ENCODE measurements at regions not wholly inside any gene's neighbourhood (a gene's known extent, or its start where the extent isn't known, plus 50 kb on each side); places are given as distances from the start of the nearest gene placed in this dataset.
"Not testable (repeated sequence)": the region's sequence is repeated elsewhere in the genome, so short reads cannot be mapped to it uniquely, and the experiment has no call there.

DNA sequence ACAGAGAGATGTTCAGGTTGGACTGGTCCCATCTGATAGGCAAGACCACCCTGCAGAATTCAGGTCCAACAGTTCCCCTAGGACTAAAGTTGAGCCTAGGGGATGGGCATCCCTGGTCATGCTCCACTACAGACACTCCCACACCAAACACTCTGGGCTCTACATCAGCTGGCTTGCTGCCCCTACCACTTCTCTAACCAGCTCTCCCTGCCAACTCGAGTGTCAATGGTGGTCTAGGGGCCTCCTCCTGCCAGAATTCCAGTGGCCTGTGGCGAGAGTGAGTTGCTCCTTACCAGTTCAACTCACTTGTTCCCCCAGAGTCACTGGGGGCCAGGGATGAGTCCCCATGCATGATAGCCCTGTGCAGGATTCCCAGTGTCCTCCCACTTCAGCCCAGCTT is 316.2 kb upstream of the PPP2R3A start:
- no peak for DNase-seq

DNA sequence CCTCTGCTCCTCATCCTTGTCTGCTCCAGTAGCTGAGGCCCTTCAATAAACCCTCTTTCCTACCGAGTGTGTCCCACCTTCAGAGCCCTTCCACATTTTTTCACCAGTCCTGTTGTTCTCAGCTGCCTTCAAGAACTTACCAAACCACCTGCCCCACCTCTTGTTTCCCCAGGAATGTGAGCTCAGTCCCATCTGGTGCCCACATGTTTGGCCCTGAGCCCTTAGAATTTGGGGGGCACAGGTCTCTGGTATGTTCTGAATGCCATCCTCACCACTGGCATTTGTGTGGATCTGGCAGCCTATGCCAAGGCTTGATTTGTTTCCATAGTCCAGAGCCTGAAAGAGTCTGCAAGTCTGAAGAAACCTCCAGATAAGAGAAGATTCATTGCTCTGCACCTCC is 315.2 kb upstream of the PPP2R3A start:
- no peak for DNase-seq

DNA sequence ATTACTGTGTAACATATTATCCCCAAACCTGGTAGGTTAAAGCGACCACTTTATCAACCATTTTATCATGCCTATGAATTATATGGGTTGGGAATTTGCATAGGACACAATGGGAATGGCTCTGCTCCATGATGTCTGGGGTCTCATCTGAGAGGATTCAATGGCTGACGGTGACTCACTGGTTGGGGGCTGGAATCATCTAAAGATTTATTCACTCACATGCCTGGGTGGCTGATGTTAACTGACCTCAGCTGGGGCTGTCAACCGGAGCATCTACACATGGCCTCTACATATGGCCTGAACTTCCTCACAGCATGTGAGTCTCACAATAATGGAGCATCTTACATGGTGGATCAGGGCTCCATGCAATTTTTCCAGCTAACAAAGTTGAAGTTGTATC is 313.1 kb upstream of the PPP2R3A start:
- no peak for DNase-seq

DNA sequence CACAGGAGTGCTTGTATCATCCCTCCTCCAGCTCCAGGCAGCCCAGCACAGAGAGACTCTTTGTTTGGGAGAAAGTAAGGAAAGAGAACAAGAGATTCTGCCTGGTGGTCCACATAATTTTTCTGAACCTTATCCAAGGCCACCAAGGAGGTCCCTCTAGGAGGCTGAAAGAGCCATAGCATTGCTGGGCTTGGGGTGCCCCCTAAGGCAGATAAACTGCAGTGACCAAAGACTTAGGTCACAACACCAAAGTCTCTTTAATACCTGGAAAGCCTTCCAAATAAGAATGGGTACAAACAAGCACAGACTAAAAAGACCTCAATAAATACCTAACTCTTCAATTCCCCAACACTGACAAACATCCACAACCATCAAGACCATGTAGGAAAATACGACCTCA is 310.2 kb upstream of the PPP2R3A start:
- no peak for DNase-seq

DNA sequence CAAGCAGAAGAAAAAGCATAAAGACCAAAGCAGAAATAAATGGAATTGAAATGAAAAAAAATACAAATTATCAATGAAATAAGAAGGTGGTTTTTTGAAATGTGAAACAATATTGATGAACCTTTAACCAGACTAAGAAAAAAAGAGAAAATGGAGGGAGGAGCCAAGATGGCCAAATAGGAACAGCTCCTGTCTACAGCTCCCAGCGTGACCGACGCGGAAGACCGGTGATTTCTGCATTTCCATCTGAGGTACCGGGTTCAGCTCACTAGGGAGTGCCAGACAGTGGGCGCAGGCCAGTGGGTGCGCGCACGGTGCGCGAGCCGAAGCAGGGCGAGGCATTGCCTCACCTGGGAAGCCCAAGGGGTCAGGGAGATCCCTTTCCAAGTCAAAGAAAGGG is 307.1 kb upstream of the PPP2R3A start:
- not testable (repeated sequence) for DNase-seq

DNA sequence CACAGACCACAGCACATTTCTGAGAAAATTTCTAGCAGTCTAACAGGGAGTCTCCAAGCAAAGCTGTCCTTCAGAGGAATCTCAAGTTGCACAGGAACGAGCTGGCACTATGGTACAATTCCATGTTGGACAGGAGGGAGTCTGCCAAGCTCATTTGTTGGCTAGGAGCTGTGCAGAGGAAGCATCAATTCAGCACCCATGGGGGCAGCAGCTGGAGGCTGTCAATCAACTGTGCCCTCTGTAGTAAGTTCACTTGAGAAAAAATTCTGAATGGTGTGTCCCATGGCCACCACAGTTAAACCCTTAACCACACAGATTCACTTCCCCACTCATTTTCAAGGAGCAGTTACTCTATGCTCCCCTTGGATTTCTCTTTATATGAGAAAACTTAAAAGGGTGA is 298.5 kb upstream of the PPP2R3A start:
- no peak for DNase-seq

DNA sequence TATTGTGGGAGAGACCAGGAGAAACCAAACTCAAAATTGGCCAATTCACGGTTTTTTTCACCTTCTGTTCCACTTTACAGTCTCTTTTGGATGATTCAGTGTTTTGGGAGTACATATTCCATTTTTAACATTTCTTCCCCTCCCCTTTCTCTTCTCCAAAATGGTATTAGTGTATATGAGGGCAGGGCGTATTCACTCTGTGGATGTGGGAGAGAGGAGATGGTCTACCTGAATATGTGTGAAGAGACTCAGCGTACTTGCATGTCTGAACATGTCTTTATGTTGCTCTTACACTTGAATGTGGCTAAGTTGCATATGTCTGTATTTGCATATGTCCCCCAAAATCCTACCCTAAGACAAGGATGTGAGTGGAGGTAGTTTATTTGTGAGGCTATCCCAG is 291.0 kb upstream of the PPP2R3A start:
- no peak for DNase-seq

DNA sequence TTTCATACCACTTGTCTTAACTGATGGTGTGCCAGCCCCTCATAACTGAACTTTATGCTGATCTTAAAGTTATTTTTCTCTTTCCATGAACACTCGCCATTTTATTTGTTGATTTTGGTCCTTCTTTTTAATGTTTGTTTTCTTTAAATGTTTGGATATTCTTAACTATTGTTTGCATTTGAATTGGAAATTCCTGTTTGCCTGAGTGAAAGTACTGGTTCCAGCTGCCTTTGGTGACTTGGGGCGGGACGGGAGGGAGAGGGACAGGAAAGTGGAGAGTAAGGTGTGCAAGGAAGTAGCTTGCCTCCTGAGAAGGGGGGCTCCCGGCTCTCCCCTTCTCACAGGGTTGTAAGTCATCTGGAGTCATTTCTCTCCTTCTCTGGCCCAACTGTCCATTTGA is 287.1 kb upstream of the PPP2R3A start:
- no peak for DNase-seq

DNA sequence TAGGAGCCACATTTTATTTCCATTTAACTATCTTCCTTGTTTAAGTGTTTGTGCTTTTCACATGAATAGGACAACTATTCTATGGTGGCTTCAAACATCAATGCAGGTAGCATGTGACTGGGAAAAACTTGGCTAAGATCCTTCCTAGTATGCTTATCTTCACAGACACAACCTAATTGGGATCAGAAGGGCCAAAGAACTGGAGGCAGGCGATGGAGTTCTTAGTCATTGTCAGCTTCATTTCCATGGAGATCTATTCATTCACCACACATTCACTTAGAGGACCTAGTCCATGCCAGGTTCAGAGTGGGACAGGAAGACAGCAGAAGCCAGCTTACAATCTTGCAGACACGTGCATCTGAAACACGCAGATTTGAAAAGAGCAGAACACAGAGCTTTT is 277.5 kb upstream of the PPP2R3A start:
- no peak for DNase-seq

DNA sequence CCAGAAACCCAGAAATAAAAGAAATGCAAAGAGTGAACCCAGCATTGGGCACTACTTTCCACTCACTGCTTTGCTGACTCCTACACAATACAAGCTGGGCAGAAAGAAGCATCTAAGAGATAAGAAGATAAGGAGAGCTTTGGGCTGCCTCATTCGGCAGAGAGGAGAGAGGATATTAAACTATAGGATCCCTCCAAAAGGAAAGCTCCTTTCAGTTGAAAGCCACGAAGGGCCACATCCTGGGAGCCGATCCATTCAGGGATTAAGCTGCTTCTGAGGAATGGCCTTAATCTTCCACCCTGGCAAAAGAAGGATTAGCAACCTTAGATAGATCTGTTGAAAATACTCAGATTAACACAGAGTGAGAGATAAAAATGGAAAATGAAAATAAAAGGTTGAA is 274.9 kb upstream of the PPP2R3A start:
- no peak for DNase-seq

DNA sequence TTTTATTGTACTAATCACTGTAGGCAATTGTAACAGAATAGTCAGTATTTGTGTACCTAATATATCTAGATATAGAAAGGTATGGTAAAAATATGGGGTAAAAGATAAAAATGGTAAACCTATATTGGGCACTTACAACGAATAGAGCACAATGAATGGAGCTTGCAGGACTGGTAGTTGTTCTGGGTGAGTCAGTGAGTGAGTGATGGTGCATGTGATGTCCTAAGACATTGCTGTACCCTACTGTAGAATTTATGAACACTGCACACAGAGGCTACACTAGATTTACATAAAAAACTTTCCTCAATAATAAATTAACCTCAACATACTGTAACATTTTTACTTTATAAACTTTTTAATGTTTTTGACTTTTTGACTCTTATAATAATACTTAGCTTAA is 274.3 kb upstream of the PPP2R3A start:
- DNase-seq, result no peak

DNA sequence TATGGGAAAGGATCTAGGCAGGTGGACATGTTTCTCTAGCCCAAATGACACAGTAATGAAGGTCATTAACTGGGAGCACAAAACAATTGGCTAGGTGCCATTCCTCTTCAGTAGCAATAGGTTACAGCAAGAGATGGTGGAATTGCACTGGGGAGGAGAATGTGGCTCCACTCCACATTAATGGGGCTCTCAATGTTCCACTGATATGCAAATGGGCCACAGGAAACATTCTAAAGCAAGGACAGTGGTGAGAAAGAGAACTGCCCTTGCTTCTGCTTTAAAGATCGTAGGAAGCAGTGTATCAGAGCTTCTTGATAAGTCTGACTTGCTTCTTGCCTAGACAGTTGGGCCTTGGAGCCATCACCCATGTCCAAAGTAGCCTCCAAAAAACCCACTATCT is 271.4 kb upstream of the PPP2R3A start:
- DNase-seq, result peak; percentile 93

DNA sequence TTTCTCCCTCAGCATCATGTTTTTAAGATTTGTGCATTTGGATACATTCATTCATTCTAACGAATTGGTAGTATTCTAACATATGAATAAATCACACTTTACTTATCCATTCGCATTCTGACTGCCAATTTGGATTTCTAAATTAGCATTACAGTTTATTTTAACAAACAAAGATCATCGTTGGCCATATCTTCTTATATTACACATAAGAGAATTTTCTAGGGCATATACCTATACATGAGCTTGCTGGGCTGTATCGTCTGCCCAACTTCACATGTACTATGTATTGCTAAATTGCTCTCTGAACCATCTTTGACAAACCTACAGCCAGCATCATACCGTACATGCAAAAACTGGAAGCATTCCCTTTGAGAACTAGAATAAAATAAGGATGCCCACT is 265.8 kb upstream of the PPP2R3A start:
- no peak for DNase-seq

DNA sequence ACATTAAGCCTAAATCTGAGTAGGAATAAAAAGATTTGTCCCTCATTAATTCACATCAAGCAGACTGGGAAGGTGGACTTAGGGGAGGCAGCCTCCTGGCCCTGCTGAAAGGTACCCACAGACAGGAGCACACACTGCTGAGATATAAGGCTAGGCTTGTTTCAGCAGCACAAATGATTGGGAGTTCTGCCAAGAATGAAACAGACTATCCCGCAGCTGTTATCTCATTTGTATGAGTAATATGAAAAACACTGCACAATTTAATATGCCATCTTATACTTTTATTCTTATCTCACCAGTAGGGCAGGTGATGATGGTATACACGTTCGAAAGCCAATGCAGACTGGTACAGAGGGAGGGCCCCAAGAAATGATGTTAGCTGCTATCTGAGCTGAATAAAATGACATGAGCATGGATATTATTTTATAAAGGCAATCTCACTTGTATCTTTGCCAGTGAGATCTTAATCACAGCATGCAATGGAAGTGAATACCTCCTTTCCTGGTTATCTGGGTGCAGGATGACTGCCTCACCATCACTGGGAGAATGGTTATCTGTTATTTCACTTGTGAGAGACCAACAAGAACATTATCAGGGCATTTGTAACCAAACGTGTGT is 258.7 kb upstream of the PPP2R3A start:
- no peak for DNase-seq

DNA sequence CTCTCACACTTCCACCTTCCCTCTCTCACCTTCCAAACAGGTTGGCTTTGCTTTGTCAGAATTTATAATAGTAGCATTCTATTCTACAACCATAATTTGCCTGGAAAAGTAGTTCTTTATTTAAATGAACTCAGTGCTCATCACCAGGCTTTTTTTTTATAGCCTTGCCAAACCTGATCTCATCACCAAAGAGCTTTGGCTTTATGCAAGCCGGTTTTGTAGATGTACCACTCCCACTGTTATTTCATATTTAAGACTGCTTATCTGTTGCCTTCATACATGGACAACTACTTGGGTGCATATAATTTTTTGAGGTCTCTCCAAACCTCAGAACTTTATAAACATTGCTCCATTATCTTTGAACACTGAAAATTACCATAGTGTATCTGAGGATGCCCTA is 246.1 kb upstream of the PPP2R3A start:
- DNase-seq, result no peak

DNA sequence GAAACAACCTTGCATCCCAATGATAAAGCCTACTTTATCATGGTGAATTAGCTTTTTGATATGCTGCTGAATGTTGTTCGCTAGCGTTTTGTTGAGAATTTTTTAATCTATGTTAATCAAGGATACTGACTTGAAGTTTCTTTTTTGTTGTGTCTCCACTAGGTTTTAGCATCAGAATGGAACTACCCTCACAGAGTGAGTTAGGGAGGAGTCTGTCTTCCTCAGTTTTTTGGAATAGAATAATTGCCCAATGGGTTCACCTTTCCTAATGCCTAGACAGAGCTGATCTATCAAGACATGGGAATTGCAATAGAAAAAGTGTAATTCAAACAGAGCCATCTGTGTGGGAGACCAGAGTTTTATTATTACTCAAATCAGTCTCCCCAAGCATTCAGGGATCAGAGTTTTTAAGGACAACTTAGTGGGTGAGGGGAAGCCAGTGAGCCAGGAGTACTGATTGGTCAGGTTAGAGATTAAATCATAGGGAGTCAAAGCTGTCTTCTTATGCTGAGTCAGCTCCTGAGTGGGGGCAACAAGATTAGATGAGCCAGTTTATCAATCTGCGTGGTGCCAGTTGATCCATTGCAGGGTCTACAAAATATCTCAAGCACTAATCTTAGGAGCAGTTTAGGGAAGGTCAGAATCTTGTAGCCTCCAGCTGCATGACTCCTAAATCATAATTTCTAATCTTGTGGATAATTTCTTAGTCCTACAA is 237.4 kb upstream of the PPP2R3A start:
- DNase-seq, result no peak

DNA sequence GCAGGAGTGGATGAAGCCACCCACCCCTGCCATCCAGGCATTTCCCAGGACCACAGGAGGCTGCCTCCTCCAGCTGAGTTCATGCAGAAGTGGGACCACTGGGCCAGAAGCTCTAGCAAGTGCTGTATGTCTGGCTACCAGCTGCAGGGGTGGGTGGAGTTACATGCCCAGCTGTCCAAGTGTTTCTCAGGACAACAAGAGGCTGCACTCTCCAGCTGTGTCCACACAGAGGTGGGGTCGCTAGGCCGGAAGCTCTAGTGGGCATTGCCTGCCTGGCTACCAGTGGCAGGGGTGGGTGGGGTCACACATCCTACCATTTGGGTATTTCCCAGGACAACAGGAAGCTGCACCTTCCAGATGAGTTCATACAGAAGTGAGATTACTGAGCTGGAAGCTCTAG is 234.0 kb upstream of the PPP2R3A start:
- DNase-seq, result no peak

DNA sequence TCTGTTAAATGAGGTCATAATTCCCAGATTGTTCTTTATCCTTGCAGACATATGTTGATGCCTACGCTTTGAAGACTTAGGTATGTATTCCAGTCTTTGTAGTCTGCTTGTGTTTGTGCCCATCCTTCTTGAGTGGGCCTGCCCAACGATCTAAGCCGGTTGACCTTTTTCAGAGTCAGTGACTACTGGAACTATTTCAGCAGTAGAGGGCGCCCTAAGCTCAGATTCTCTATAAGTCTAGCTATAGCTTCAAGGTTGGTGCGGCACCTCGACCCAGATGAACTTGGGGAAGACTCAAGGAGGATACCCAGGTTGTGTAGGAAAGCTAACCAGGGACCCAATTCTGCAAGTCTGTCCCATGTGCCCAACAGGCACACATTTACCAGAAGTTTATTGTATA is 228.8 kb upstream of the PPP2R3A start:
- DNase-seq, result no peak

DNA sequence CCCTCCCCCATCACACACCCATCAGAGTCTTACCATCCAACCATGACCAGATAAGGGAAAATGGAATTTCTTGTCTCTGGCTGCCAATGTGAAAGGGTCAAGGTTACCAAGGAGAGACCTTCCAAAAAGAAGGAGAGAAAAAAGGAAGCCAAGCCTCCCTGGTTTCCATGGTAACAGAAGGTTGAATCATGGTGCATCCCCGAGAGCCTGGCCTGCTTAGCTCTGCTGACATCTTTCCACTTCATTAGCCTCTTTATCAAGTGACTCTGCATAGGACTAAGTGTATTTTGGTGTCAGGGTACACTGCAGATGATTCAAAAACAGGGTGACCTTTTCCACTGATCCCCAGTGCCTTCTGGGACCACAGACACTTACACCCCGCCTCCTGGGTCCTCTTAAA is 225.7 kb upstream of the PPP2R3A start:
- DNase-seq, result peak; percentile 27

DNA sequence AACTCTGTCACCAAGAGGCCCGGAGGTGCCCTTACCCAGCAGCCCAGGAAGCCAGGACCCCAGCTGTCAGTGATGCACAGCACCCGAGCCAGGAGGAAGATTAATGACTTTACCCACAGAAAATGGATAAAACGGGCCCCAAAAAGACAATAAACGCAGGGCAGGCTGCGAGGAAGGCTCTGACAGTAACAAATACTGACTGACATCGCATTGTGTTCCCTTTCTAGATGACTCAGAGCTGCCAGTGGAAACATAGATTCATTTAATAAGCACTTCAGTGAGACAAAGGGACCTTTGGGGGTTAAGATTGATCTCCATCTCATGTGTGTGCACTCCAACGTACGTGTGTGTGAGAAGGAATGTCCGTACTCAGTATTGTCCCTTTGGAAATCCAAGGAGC is 225.3 kb upstream of the PPP2R3A start:
- no peak for DNase-seq

DNA sequence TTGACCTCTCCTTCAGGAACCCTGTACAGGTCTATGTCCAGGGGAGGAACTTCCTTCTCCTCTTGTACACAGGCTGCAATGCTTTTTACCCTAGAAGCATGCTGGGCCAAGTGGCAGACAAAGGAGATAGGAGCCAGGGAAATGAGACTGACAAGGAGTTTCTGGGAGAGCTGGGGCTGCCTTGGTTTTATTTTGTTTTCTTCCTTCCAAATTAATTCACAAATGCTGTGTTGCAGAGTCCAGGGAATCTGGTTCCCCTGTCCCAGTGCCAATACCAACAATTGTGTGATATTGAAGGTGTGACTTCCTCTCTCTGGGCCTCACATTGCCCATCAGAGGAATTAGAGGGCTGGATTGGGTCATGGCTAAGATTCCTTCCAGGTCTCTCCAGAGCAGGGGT is 224.8 kb upstream of the PPP2R3A start:
- no peak for DNase-seq

DNA sequence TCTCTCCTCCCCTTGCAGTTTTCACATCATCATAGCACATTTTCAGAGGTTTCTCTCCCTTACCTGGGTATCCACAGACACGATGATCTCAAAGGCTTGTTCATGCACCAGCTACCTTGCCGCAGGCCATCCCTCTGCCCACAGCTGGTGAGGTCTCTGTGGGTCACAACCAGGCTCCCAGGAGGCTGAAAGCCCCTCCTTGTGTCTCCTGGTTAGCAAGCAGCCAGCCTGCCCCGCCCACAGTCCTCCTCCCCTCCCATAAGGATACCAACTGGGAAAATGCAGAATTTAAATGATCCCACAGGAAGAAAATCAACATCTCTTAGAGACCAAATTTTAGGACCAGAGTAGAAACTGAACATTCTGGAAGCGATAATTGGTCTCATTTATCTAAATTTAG is 213.5 kb upstream of the PPP2R3A start:
- no peak for DNase-seq

DNA sequence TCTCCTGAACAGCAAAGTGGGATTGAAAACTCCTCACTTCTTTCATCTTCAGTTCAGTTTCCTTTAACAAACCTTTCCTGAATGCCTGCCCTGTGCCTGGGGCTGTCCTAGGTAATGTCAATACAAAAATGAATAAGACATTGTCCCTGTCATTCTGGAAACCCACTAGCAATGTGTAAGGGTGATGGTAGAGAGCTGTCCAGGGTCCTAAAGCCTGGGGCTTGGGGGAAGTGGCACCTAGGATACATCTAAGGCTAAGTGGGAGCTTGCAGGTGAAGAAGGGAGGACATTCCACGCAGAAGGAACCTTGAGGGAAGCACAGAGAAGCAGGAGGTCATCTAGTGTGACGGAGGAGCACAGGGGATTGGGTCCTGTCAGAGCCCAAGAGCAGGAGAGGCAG is 212.7 kb upstream of the PPP2R3A start:
- no peak for DNase-seq

DNA sequence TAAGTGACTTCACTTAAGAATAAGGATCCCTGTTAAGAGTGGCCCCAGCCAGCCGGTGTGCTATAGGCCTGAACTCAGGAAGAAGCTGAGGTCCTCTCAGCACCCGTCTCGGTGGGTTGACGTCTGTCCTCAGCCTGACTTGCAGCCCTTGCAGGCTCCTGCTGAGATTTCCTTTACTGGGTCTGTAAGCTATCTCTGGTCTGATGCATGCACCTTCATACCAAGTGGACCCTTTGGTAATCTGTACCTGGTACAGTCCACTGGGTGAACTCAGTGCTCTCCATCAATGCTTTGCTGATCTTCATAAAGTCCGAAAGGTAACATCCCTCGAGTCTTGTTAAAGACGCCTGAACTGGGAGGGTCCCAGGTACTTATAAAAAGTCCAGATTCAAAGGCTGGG is 212.0 kb upstream of the PPP2R3A start:
- no peak for DNase-seq
